ENCODE measurements at regions not wholly inside any gene's neighbourhood (a gene's known extent, or its start where the extent isn't known, plus 50 kb on each side); places are given as distances from the start of the nearest gene placed in this dataset.

GRCh38 chr7:68998136-68998535, 600.1 kb upstream of the AUTS2 start:
- ChIA-PET POLR2A (no interaction called here), CTCF (no interaction called here)
- Histone ChIP-seq H3K27ac (ENCODE audit: low read depth, low read length) (no peak overlapping the region), H3K36me3 (ENCODE audit: insufficient read depth, low read length) (no peaks in the 10 kb centered on the region), H3K27me3 (ENCODE audit: insufficient read depth, low read length, poor library complexity, severe bottlenecking) (no peaks in the 10 kb centered on the region), H3K4me1 (ENCODE audit: insufficient read depth, low read length) (no peaks in the 10 kb centered on the region), H3K9me3 (ENCODE audit: low read length) (peaks cover 4% of the 10 kb centered on the region), H3K4me3 (ENCODE audit: low read length) (no peak overlapping the region)
- Mint-ChIP-seq H3K9me3 (peaks cover 18 to 43% (median 26%) of the 10 kb centered on the region in 5 donors), H3K36me3 (peaks cover 0 to 5% (median 0%) of the 10 kb centered on the region in 3 donors), H3K4me1 (no peaks in the 10 kb centered on the region), H3K4me3 (no peak overlapping the region), H3K27me3 (no peaks in the 10 kb centered on the region), H3K27ac (no peak overlapping the region)
- DNase-seq, result no peak

- Mint-ChIP-seq H3K4me1 (no peaks in the 10 kb centered on the region), H3K27ac (peak overlapping the region in 1 of 8 donors; percentile 43), H3K36me3 (peaks cover 0 to 5% (median 0%) of the 10 kb centered on the region in 3 donors), H3K27me3 (no peaks in the 10 kb centered on the region), H3K9me3 (peaks cover 19 to 42% (median 30%) of the 10 kb centered on the region in 5 donors), H3K4me3 (no peak overlapping the region)
- Histone ChIP-seq H3K4me1 (ENCODE audit: insufficient read depth, low read length) (no peaks in the 10 kb centered on the region), H3K9me3 (ENCODE audit: low read length) (peaks cover 4% of the 10 kb centered on the region), H3K27ac (ENCODE audit: low read depth, low read length) (no peak overlapping the region), H3K27me3 (ENCODE audit: insufficient read depth, low read length, poor library complexity, severe bottlenecking) (no peaks in the 10 kb centered on the region), H3K4me3 (ENCODE audit: low read length) (no peak overlapping the region), H3K36me3 (ENCODE audit: insufficient read depth, low read length) (no peaks in the 10 kb centered on the region)
- ChIA-PET CTCF (no interaction called here), POLR2A (no interaction called here)
- no peak for DNase-seq
Measured at GRCh38 chr7:69002416-69002815, 595.9 kb upstream of the AUTS2 start.

GRCh38 chr7:69012149-69012548, 586.1 kb upstream of the AUTS2 start:
- POLR2A ChIA-PET, result no interaction called here
- no peak for DNase-seq
- Histone ChIP-seq H3K4me1 (ENCODE audit: insufficient read depth, low read length) (no peaks in the 10 kb centered on the region), H3K4me3 (ENCODE audit: low read length) (no peak overlapping the region), H3K27ac (ENCODE audit: low read depth, low read length) (no peak overlapping the region), H3K36me3 (ENCODE audit: insufficient read depth, low read length) (no peaks in the 10 kb centered on the region), H3K27me3 (ENCODE audit: insufficient read depth, low read length, poor library complexity, severe bottlenecking) (no peaks in the 10 kb centered on the region), H3K9me3 (ENCODE audit: low read length) (no peaks in the 10 kb centered on the region)
- CTCF ChIA-PET, result no interaction called here
- H3K27me3 Mint-ChIP-seq, result peaks cover 0 to 1% of the 10 kb centered on the region in 2 donors
- H3K9me3 Mint-ChIP-seq, result peaks cover 2 to 10% (median 7%) of the 10 kb centered on the region in 5 donors
- no peak overlapping the region for H3K4me3 Mint-ChIP-seq
- H3K27ac Mint-ChIP-seq, result no peak overlapping the region
- H3K36me3 Mint-ChIP-seq, result no peaks in the 10 kb centered on the region
- H3K4me1 Mint-ChIP-seq, result no peaks in the 10 kb centered on the region

- no peaks in the 10 kb centered on the region for H3K4me1 ChIP-seq (ENCODE audit: insufficient read depth, low read length)
- Mint-ChIP-seq H3K9me3 (peaks cover 2 to 23% (median 12%) of the 10 kb centered on the region in 5 donors), H3K4me1 (no peaks in the 10 kb centered on the region), H3K27ac (no peak overlapping the region), H3K4me3 (no peak overlapping the region), H3K36me3 (no peaks in the 10 kb centered on the region), H3K27me3 (no peaks in the 10 kb centered on the region)
- no peak for DNase-seq
- ChIA-PET CTCF (no interaction called here), POLR2A (no interaction called here)
- no peaks in the 10 kb centered on the region for H3K27me3 ChIP-seq (ENCODE audit: insufficient read depth, low read length, poor library complexity, severe bottlenecking)
- H3K9me3 ChIP-seq (ENCODE audit: low read length), result no peaks in the 10 kb centered on the region
- no peak overlapping the region for H3K27ac ChIP-seq (ENCODE audit: low read depth, low read length)
- H3K4me3 ChIP-seq (ENCODE audit: low read length), result no peak overlapping the region
- no peaks in the 10 kb centered on the region for H3K36me3 ChIP-seq (ENCODE audit: insufficient read depth, low read length)
Measured at GRCh38 chr7:69017208-69017607, 581.1 kb upstream of the AUTS2 start.

- DNase-seq, result no peak
- no peak overlapping the region for H3K27ac Mint-ChIP-seq
- Histone ChIP-seq H3K9me3 (ENCODE audit: low read length) (no peaks in the 10 kb centered on the region), H3K27me3 (ENCODE audit: insufficient read depth, low read length, poor library complexity, severe bottlenecking) (no peaks in the 10 kb centered on the region), H3K4me3 (ENCODE audit: low read length) (no peak overlapping the region), H3K27ac (ENCODE audit: low read depth, low read length) (no peak overlapping the region), H3K36me3 (ENCODE audit: insufficient read depth, low read length) (no peaks in the 10 kb centered on the region), H3K4me1 (ENCODE audit: insufficient read depth, low read length) (no peaks in the 10 kb centered on the region)
- no peaks in the 10 kb centered on the region for H3K36me3 Mint-ChIP-seq
- ChIA-PET CTCF (no interaction called here), POLR2A (no interaction called here)
- H3K4me1 Mint-ChIP-seq, result no peaks in the 10 kb centered on the region
- H3K4me3 Mint-ChIP-seq, result no peak overlapping the region
- no peaks in the 10 kb centered on the region for H3K27me3 Mint-ChIP-seq
- peaks cover 2 to 19% (median 13%) of the 10 kb centered on the region in 5 donors for H3K9me3 Mint-ChIP-seq
Measured at GRCh38 chr7:69018200-69018599, 580.1 kb upstream of the AUTS2 start.

- H3K36me3 ChIP-seq (ENCODE audit: insufficient read depth, low read length), result no peaks in the 10 kb centered on the region
- no peak for DNase-seq
- CTCF ChIA-PET, result no interaction called here
- Mint-ChIP-seq H3K9me3 (peaks cover under 1 to 17% (median 14%) of the 10 kb centered on the region in 5 donors), H3K36me3 (no peaks in the 10 kb centered on the region), H3K27me3 (no peaks in the 10 kb centered on the region), H3K4me3 (no peak overlapping the region), H3K27ac (no peak overlapping the region), H3K4me1 (no peaks in the 10 kb centered on the region)
- no peak overlapping the region for H3K27ac ChIP-seq (ENCODE audit: low read depth, low read length)
- no peaks in the 10 kb centered on the region for H3K27me3 ChIP-seq (ENCODE audit: insufficient read depth, low read length, poor library complexity, severe bottlenecking)
- H3K4me1 ChIP-seq (ENCODE audit: insufficient read depth, low read length), result no peaks in the 10 kb centered on the region
- H3K4me3 ChIP-seq (ENCODE audit: low read length), result no peak overlapping the region
- no peaks in the 10 kb centered on the region for H3K9me3 ChIP-seq (ENCODE audit: low read length)
- POLR2A ChIA-PET, result no interaction called here
Measured at GRCh38 chr7:69019437-69019836, 578.8 kb upstream of the AUTS2 start.

GRCh38 chr7:69020536-69020935, 577.7 kb upstream of the AUTS2 start:
- Histone ChIP-seq H3K27ac (ENCODE audit: low read depth, low read length) (no peak overlapping the region), H3K36me3 (ENCODE audit: insufficient read depth, low read length) (no peaks in the 10 kb centered on the region), H3K9me3 (ENCODE audit: low read length) (no peaks in the 10 kb centered on the region), H3K4me3 (ENCODE audit: low read length) (no peak overlapping the region), H3K27me3 (ENCODE audit: insufficient read depth, low read length, poor library complexity, severe bottlenecking) (no peaks in the 10 kb centered on the region), H3K4me1 (ENCODE audit: insufficient read depth, low read length) (no peaks in the 10 kb centered on the region)
- H3K27me3 Mint-ChIP-seq, result no peaks in the 10 kb centered on the region
- no peak for DNase-seq
- peaks cover 0 to 17% (median 14%) of the 10 kb centered on the region in 5 donors for H3K9me3 Mint-ChIP-seq
- POLR2A ChIA-PET, result no interaction called here
- no peaks in the 10 kb centered on the region for H3K4me1 Mint-ChIP-seq
- no peak overlapping the region for H3K4me3 Mint-ChIP-seq
- CTCF ChIA-PET, result interaction anchor here (0.6 kb wide), 1 partner anchor 376 kb away, joined by 3 read pairs; no protein-coding TSS in a partner anchor
- no peak overlapping the region for H3K27ac Mint-ChIP-seq
- H3K36me3 Mint-ChIP-seq, result no peaks in the 10 kb centered on the region

- no peak for DNase-seq
- no peaks in the 10 kb centered on the region for H3K9me3 ChIP-seq (ENCODE audit: low read length)
- ChIA-PET POLR2A (no interaction called here), CTCF (no interaction called here)
- Mint-ChIP-seq H3K36me3 (no peaks in the 10 kb centered on the region), H3K27me3 (peaks cover 0 to 2% of the 10 kb centered on the region in 2 donors), H3K27ac (no peak overlapping the region), H3K9me3 (peaks cover 3 to 7% (median 4%) of the 10 kb centered on the region in 5 donors), H3K4me3 (no peak overlapping the region), H3K4me1 (no peaks in the 10 kb centered on the region)
- no peaks in the 10 kb centered on the region for H3K4me1 ChIP-seq (ENCODE audit: insufficient read depth, low read length)
- H3K36me3 ChIP-seq (ENCODE audit: insufficient read depth, low read length), result no peaks in the 10 kb centered on the region
- H3K27ac ChIP-seq (ENCODE audit: low read depth, low read length), result no peak overlapping the region
- no peak overlapping the region for H3K4me3 ChIP-seq (ENCODE audit: low read length)
- H3K27me3 ChIP-seq (ENCODE audit: insufficient read depth, low read length, poor library complexity, severe bottlenecking), result no peaks in the 10 kb centered on the region
Measured at GRCh38 chr7:69025249-69025648, 573.0 kb upstream of the AUTS2 start.

GRCh38 chr7:69032848-69033247, 565.4 kb upstream of the AUTS2 start:
- H3K4me1 Mint-ChIP-seq, result no peaks in the 10 kb centered on the region
- no peak for DNase-seq
- H3K9me3 ChIP-seq (ENCODE audit: low read length), result no peaks in the 10 kb centered on the region
- peaks cover 0 to 5% (median 2%) of the 10 kb centered on the region in 5 donors for H3K9me3 Mint-ChIP-seq
- no peaks in the 10 kb centered on the region for H3K27me3 ChIP-seq (ENCODE audit: insufficient read depth, low read length, poor library complexity, severe bottlenecking)
- H3K4me3 Mint-ChIP-seq, result no peak overlapping the region
- H3K4me3 ChIP-seq (ENCODE audit: low read length), result no peak overlapping the region
- H3K27ac ChIP-seq (ENCODE audit: low read depth, low read length), result no peak overlapping the region
- H3K27me3 Mint-ChIP-seq, result peaks cover 0 to 2% of the 10 kb centered on the region in 2 donors
- H3K36me3 Mint-ChIP-seq, result no peaks in the 10 kb centered on the region
- no peaks in the 10 kb centered on the region for H3K36me3 ChIP-seq (ENCODE audit: insufficient read depth, low read length)
- no peaks in the 10 kb centered on the region for H3K4me1 ChIP-seq (ENCODE audit: insufficient read depth, low read length)
- no peak overlapping the region for H3K27ac Mint-ChIP-seq
- CTCF ChIA-PET, result no interaction called here
- POLR2A ChIA-PET, result no interaction called here
